ENCODE measurements at regions not wholly inside any gene's neighbourhood (a gene's known extent, or its start where the extent isn't known, plus 50 kb on each side); places are given as distances from the start of the nearest gene placed in this dataset.

GRCh38 chr6:6505111-6505510 is 83.4 kb upstream of the LY86 start (continued):
- TF ChIP-seq USF1 (IDR thresholded peaks at IDR 0.05; ENCODE audit: borderline replicate concordance, low read depth) (no peak), TCF12 (IDR thresholded peaks at IDR 0.05) (no peak), EP300 (IDR thresholded peaks at IDR 0.05; ENCODE audit: borderline replicate concordance in 1 of 2, low read depth in 1 of 2, low read length in 1 of 2) (no peak), IRF3 (IDR thresholded peaks at IDR 0.05; ENCODE audit: low read depth, low read length) (no peak), MAX (IDR thresholded peaks at IDR 0.05; ENCODE audit: low read depth) (no peak), ELF1 (IDR thresholded peaks at IDR 0.05) (no peak), SMC3 (IDR thresholded peaks at IDR 0.05; ENCODE audit: low read depth, low read length) (no peak)

GRCh38 chr6:6508643-6509042 is 79.9 kb upstream of the LY86 start:
- Histone ChIP-seq H3K27me3 (ENCODE audit: insufficient read depth) (no peaks in the 10 kb centered on the region), H3F3A (replicated peaks; ENCODE audit: insufficient read depth) (no peaks in the 10 kb centered on the region), H3K9me3 (no peaks in the 10 kb centered on the region), H3K9me2 (no peaks in the 10 kb centered on the region), H3K4me1 (ENCODE audit: control insufficient read depth in 1 of 2, insufficient read depth in 2 of 2, low read depth in 1 of 2, low read length in 1 of 2) (no peaks in the 10 kb centered on the region), H3K79me2 (ENCODE audit: insufficient read depth) (no peaks in the 10 kb centered on the region), H2AFZ (ENCODE audit: low read depth) (no peak overlapping the region), H3K4me2 (no peak overlapping the region), H3K27ac (ENCODE audit: low read depth in 2 of 2, low read length in 1 of 2) (no peak overlapping the region), H3K36me3 (replicated peaks in 1 of 2; ENCODE audit: control insufficient read depth in 1 of 2, insufficient read depth in 2 of 2, low read length in 1 of 2) (no peaks in the 10 kb centered on the region), H4K20me1 (ENCODE audit: insufficient read depth) (no peaks in the 10 kb centered on the region), H3K4me3 (ENCODE audit: low read depth in 2 of 2, low read length in 1 of 2) (no peak overlapping the region), H3K9ac (no peak overlapping the region)
- no peak for TF ChIP-seq EZH2phosphoT487 (IDR thresholded peaks at IDR 0.05; ENCODE audit: borderline replicate concordance, low read depth)
- no peak for TF ChIP-seq TEAD4 (IDR thresholded peaks at IDR 0.05; ENCODE audit: borderline replicate concordance, insufficient read depth)
- no peak for TF ChIP-seq PBX3 (IDR thresholded peaks at IDR 0.05)
- no peak for TF ChIP-seq FOXM1 (IDR thresholded peaks at IDR 0.05; ENCODE audit: low read depth)
- no peak for TF ChIP-seq POLR2AphosphoS5 (IDR thresholded peaks at IDR 0.05; ENCODE audit: low read depth, low read length)
- DNase-seq, result no peak
- WGBS (ENCODE audit: low lambda C conversion rate), result 2% methylated on average over 2 of the region's 2 CpGs
- ChIA-PET POLR2A (no interaction called here), CTCF (interaction anchor here (1.2 kb wide), 1 partner anchor 8 kb away, joined by 3 read pairs; no protein-coding TSS in a partner anchor)

GRCh38 chr6:6509284-6509683 is 79.2 kb upstream of the LY86 start:
- Histone ChIP-seq H3K9me2 (no peaks in the 10 kb centered on the region), H3K27ac (ENCODE audit: low read depth in 2 of 2, low read length in 1 of 2) (no peak overlapping the region), H3K27me3 (ENCODE audit: insufficient read depth) (no peaks in the 10 kb centered on the region), H3K4me1 (ENCODE audit: control insufficient read depth in 1 of 2, insufficient read depth in 2 of 2, low read depth in 1 of 2, low read length in 1 of 2) (no peaks in the 10 kb centered on the region), H3K9ac (no peak overlapping the region), H3F3A (replicated peaks; ENCODE audit: insufficient read depth) (no peaks in the 10 kb centered on the region), H3K4me2 (no peak overlapping the region), H3K9me3 (no peaks in the 10 kb centered on the region), H3K79me2 (ENCODE audit: insufficient read depth) (no peaks in the 10 kb centered on the region), H2AFZ (ENCODE audit: low read depth) (no peak overlapping the region), H4K20me1 (ENCODE audit: insufficient read depth) (no peaks in the 10 kb centered on the region), H3K4me3 (ENCODE audit: low read depth in 2 of 2, low read length in 1 of 2) (no peak overlapping the region), H3K36me3 (replicated peaks in 1 of 2; ENCODE audit: control insufficient read depth in 1 of 2, insufficient read depth in 2 of 2, low read length in 1 of 2) (no peaks in the 10 kb centered on the region)
- no peak for DNase-seq
- TF ChIP-seq SIN3A (IDR thresholded peaks at IDR 0.05; ENCODE audit: borderline replicate concordance, low read depth, low read length) (no peak), YY1 (IDR thresholded peaks at IDR 0.05; ENCODE audit: low read depth) (no peak), EZH2phosphoT487 (IDR thresholded peaks at IDR 0.05; ENCODE audit: borderline replicate concordance, low read depth) (no peak), CHD2 (IDR thresholded peaks at IDR 0.05; ENCODE audit: low read length, partially characterized antibody) (no peak), EP300 (IDR thresholded peaks at IDR 0.05; ENCODE audit: borderline replicate concordance in 1 of 2, low read depth in 1 of 2, low read length in 1 of 2) (no peak), RXRA (IDR thresholded peaks at IDR 0.05; ENCODE audit: borderline replicate concordance, low read depth) (no peak), PBX3 (IDR thresholded peaks at IDR 0.05) (no peak), GATA2 (CRISPR knock-in tag; IDR thresholded peaks at IDR 0.05) (no peak), ELF1 (IDR thresholded peaks at IDR 0.05) (no peak), SMC3 (IDR thresholded peaks at IDR 0.05; ENCODE audit: low read depth, low read length) (no peak), MXI1 (IDR thresholded peaks at IDR 0.05; ENCODE audit: low read depth, low read length) (no peak), USF2 (IDR thresholded peaks at IDR 0.05; ENCODE audit: borderline replicate concordance, low read depth, low read length) (no peak)
- CTCF ChIA-PET, result interaction anchor here (1.2 kb wide), 1 partner anchor 9 kb away, joined by 3 read pairs; no protein-coding TSS in a partner anchor
- POLR2A ChIA-PET, result no interaction called here
- WGBS (ENCODE audit: low lambda C conversion rate), result 24% methylated on average over 4 of the region's 4 CpGs

Measured in SK-N-SH (cell line).